NCI-H345 treated with DMSO at 0.1 percent for 48 hours (cell line): ENCODE measurements at regions not wholly inside any gene's neighbourhood (a gene's known extent, or its start where the extent isn't known, plus 50 kb on each side); places are given as distances from the start of the nearest gene placed in this dataset.
"Not testable (repeated sequence)": the region's sequence is repeated elsewhere in the genome, so short reads cannot be mapped to it uniquely, and the experiment has no call there.

Source experiments
- DNase-seq: peaks from one replicate; lab custom pipeline; 2025; ENCODE audit not compliant: unreplicated experiment; lab: John Stamatoyannopoulos, UW

- DNase-seq, result no peak
Observed at GRCh38 chr1:201721082-201722049, 107.6 kb upstream of the IPO9 start.

DNA sequence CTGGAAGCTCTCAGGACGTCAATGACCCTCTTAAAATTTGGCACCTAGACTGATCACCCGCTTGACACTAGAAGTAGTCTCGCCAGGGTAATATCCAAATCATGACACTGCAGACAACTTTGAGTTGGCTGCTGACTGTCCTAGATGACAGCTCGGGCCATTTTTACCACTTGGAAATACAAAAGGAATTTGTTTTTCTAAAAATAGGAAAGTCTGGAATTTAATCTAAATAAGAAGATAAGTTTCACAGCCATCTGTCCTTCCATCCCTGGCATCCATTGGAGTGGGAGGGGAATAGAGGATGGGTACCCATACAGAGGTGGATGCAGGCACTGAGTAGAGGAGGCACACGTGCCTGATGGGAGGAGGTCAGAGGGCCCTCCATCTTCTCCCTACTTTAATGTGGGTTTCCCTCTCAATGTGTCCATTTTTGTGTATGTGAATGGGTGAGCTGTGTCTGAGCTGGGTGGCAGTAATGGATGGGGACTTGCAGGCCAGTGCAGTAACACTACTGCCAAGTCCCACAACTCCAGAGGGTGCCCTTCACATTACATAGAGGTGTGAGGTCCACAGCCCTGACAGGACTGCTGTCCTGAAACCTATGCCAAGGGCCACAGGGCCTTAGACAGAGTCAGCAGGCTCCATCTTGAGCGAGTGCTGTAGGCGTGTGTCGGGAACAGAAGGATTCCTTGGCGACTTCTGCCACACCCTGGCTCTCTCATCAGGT, 104.8 kb upstream of the IPO9 start:
- no peak for DNase-seq

DNA sequence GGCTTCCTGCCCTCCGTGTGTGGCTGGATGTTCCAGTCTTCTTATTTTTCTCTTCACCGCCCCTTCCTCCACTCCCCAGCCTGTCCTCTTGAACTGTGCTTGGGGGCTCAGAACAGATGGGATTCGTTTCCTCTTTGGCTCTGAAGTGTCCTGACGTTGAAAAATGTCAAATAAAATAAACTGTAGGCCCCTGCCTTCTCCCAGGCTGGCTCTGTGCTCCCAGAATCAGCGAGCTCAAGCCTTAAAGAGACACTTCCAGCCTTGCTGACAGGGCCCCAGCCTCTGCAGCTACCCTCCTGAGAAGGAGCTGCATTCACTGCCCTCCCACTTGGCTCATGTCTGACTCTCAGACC, 104.2 kb upstream of the IPO9 start:
- no peak for DNase-seq

DNA sequence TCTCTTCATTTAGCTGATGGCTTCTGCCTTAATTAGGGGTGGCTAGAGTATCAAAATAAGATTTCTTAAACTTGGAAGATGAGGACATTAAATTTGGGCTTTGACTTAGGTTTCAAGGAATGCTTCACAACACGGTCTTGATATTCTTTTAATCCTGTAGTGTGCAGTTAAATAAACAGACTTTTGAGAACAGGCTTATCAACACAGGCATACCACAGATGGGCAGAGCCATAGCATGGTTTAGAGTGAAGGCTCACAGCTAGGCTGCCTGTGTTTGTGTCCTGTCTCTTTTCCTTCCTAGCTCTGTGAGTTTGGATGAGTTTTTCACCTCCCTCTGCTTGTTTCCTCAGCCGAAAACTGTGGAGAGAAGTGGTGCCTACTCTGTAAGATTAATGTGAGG, 102.3 kb upstream of the IPO9 start:
- DNase-seq, result no peak

DNA sequence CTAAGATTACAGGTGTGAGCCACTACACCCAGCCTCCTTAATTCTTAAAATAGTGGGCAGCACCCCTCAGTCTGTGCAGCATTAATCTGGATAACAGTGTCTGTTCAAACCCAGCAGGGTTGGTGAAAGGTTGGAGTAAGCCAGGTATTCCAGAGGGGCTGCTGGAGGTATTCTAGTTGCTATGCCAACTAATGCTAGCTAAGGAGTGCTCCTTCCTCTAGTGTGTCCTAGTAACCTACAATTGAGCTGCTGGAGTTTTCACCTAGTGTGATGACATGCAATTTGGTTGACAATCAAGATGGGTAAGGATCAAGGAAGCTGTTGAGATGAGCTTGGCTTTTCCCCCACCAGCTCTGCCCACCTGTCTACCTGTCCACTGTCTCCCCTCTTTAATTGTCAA, 100.2 kb upstream of the IPO9 start:
- no peak for DNase-seq

GRCh38 chr1:201729973-201730608, 98.9 kb upstream of the IPO9 start:
- DNase-seq, result no peak

- DNase-seq, result no peak
Observed at GRCh38 chr1:201730611-201731010, 98.3 kb upstream of the IPO9 start.

- DNase-seq, result no peak
Observed at GRCh38 chr1:201731142-201731541, 97.8 kb upstream of the IPO9 start.

DNA sequence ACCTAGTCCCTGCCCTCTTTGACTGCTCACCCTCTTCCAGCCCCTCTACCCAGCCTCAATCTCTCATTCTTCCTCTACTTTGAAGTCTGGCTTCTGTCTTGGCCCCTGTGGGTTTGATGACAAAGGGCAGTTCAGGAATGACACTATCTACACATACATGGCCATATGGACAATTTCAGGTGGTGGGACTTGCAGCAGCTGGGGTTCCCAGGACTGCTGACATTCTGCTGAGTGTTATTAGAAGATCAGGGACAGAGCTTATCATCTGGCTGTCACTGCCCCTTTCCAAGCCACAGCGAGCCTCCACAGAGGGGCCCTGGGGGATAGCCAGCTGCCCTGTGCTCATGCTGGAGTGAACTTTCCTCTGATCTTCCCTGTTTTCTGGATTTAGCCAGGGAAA, 97.4 kb upstream of the IPO9 start:
- no peak for DNase-seq

GRCh38 chr1:201732351-201732750, 96.6 kb upstream of the IPO9 start:
- DNase-seq, result no peak

DNA sequence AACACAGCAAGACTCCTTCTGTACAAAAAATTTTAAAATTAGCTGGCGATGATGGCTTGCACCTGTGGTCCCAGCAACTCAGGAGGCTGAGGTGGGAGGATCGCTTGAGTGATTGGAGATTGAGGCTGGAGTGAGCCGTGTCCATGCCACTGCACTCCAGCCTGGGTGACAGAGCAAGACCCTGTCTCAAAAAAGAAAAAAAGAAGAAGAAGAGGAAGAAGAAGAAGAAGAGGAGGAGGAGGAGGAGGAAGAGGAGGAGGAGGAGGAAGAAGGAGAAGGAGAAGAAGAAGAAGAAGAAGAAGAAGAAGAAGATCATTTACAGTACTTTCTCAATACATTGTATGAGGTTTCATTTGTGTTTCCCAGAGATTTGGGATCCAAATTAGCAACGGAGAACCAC, 94.7 kb upstream of the IPO9 start:
- not testable (repeated sequence) for DNase-seq

DNA sequence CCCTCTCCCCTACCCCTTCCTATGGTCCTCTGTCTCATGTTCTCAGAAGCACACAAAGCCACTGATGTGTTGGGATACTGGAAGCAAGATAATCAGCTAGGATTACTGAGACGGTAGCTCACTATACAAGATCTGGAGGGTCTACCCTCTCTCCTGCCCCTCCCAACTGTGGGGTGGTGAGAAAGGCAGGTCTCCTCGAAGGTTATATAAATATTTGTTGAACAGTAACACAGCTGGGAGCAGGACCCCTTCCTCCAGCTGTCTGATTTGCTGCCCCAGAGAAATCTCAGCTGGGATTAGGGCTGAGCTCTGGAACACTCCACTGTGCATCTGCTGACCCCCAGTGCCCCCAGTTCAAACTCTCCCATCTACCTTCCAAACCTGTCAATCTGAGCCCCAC, 94.2 kb upstream of the IPO9 start:
- no peak for DNase-seq

- DNase-seq, result no peak
Observed at GRCh38 chr1:201736707-201737320, 92.1 kb upstream of the IPO9 start.

GRCh38 chr1:201737352-201738060, 91.5 kb upstream of the IPO9 start:
- no peak for DNase-seq

- DNase-seq, result no peak
Observed at GRCh38 chr1:201739080-201739479, 89.9 kb upstream of the IPO9 start.

- DNase-seq, result peak; percentile 59
Observed at GRCh38 chr1:201739492-201740085, 89.4 kb upstream of the IPO9 start.

- no peak for DNase-seq
Observed at GRCh38 chr1:201740086-201740541, 88.8 kb upstream of the IPO9 start.

GRCh38 chr1:201740670-201741111, 88.3 kb upstream of the IPO9 start:
- DNase-seq, result no peak

GRCh38 chr1:201741763-201742342, 87.1 kb upstream of the IPO9 start:
- DNase-seq, result no peak

- no peak for DNase-seq
Observed at GRCh38 chr1:201742476-201742875, 86.5 kb upstream of the IPO9 start.
